PC-9 (cell line): ENCODE measurements at regions not wholly inside any gene's neighbourhood (a gene's known extent, or its start where the extent isn't known, plus 50 kb on each side); places are given as distances from the start of the nearest gene placed in this dataset.

Experiments used
- BruUV-seq: library from RNA; stranded (reverse); fragments of 400-500 nt; replicated peaks from 2 replicates; lab custom pipeline; 2021; lab: Mats Ljungman, UMichigan
- CTCF ChIA-PET: fragments of 300-600 bp; sonication (Branson Sonifier 250); formaldehyde crosslinking; loops from one replicate; lab custom pipeline; 2022; ENCODE audit warnings: antibody characterized with exemption; lab: Charles Lee
- POLR2A ChIA-PET: fragments of 300-600 bp; sonication (Branson Sonifier 250); formaldehyde crosslinking; loops from one replicate; lab custom pipeline; 2022; ENCODE audit warnings: antibody characterized with exemption; ENCODE audit not compliant: unreplicated experiment; lab: Charles Lee
- DNase-seq, 2 experiments: peaks; one replicate each; pipeline versions ENCODE4 v3.0.0 to v3.0.0-alpha.2; 2015 to 2022; ENCODE audit warnings: mixed read lengths in 1 of 2
- H2AFZ ChIP-seq: fragments of 200-600 bp; sonication (generic); 2 replicates; pipeline ENCODE4 v1.8.1; 2017; ENCODE audit warnings: antibody characterized with exemption
- H3F3A ChIP-seq: fragments of 200-600 bp; sonication (generic); 2 replicates; pipeline ENCODE4 v1.8.1; 2017; ENCODE audit warnings: antibody characterized with exemption, mild to moderate bottlenecking, low read depth; ENCODE audit not compliant: insufficient read depth
- H3K27ac ChIP-seq: fragments of 200-600 bp; sonication (generic); 2 replicates; pipeline ENCODE4 v1.6.1; 2016; ENCODE audit warnings: mixed run types
- H3K27me3 ChIP-seq: fragments of 200-600 bp; sonication (generic); 2 replicates; pipeline ENCODE4 v1.6.1; 2016; ENCODE audit warnings: low read depth, mixed run types; ENCODE audit not compliant: insufficient read depth
- H3K36me3 ChIP-seq: fragments of 200-600 bp; sonication (generic); 2 replicates; pipeline ENCODE4 v1.6.1; 2016; ENCODE audit warnings: low read depth, mixed run types
- H3K4me1 ChIP-seq: fragments of 200-600 bp; sonication (generic); replicated peaks from 2 replicates; pipeline ENCODE4 v1.6.1; 2016; ENCODE audit warnings: mixed run types; ENCODE audit not compliant: insufficient read depth
- H3K4me2 ChIP-seq: fragments of 200-600 bp; sonication (generic); 2 replicates; pipeline ENCODE4 v1.6.1; 2017; ENCODE audit warnings: mixed run types
- H3K4me3 ChIP-seq: fragments of 200-600 bp; sonication (generic); 2 replicates; pipeline ENCODE4 v1.6.1; 2016; ENCODE audit warnings: mixed run types
- H3K79me2 ChIP-seq: fragments of 200-600 bp; sonication (generic); 2 replicates; pipeline ENCODE4 v1.6.1; 2017; ENCODE audit warnings: low read depth, mixed run types
- H3K9me2 ChIP-seq: fragments of 200-600 bp; sonication (generic); 2 replicates; pipeline ENCODE4 v1.8.1; 2017; ENCODE audit warnings: mild to moderate bottlenecking; ENCODE audit not compliant: insufficient read depth
- H3K9me3 ChIP-seq: fragments of 200-600 bp; sonication (generic); 2 replicates; pipeline ENCODE4 v1.8.1; 2016; ENCODE audit warnings: low read depth; ENCODE audit not compliant: insufficient read depth
- H4K20me1 ChIP-seq: fragments of 200-600 bp; sonication (generic); 2 replicates; pipeline ENCODE4 v1.8.1; 2017; ENCODE audit not compliant: insufficient read depth
- EZH2 ChIP-seq: fragments of 200-600 bp; sonication (generic); IDR thresholded peaks from 2 replicates; pipeline ENCODE4 v1.8.0; 2017; ENCODE audit warnings: antibody characterized with exemption, low read depth
- intact Hi-C: fragments of 100-400 bp; cut with micrococcal nuclease; formaldehyde crosslinking; loops from one replicate; pipeline ENCODE4 v1.10.0; 2022; ENCODE audit not compliant: unreplicated experiment
- TF ChIP-seq, protein P1 (sequence below): fragments of 200-600 bp; sonication (generic); conservative IDR thresholded peaks from 2 replicates; pipeline ENCODE4 v1.6.1; 2017; ENCODE audit warnings: mixed run types, antibody characterized with exemption, mild to moderate bottlenecking, moderate library complexity

DNA sequence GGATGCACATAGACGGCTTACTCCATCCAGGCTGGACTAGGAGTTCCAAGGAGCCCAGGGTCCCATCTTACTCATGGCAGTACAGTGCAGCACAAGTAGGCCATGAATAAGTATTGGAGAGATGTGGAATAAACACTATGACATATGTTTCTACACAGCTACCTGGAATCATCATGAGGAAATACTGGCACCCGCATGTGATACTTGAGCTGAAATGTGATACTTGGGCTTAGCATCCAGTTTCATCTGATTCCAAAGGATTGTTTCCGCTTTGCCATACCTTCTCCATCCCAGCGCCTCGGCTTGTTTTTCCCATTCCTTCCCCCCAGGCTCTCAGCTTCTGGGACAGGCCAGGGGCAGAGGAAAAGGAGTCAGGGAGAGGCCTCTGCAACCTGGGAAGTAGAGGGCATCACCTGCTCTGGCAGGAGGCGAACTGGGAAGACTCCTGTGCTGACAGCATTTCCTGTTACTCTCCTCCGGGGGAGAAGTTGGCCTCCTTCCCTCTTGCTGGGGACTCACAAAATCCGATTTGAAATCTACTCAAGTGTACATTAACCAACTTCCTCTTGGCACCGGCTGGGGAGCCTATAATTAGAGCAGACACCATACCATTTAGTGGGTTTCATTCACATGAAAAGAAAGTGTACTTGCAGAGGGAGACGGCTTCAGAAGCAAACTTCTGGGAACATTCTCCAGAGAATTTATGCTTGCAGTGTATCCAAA lies 187.8 kb downstream of the MIAT start:
- DNase-seq, result no peak
- Histone ChIP-seq H3K9me3 (no peaks in the 10 kb centered on the region), H3K36me3 (no peaks in the 10 kb centered on the region), H3K4me2 (no peak overlapping the region), H3K27ac (no peak overlapping the region), H3K9me2 (no peaks in the 10 kb centered on the region), H4K20me1 (no peaks in the 10 kb centered on the region), H3K4me1 (no peaks in the 10 kb centered on the region), H3K79me2 (no peaks in the 10 kb centered on the region), H2AFZ (no peak overlapping the region), H3K27me3 (peaks cover 13% of the 10 kb centered on the region; the same call in 1 of the 2 replicates), H3K4me3 (no peak overlapping the region), H3F3A (no peaks in the 10 kb centered on the region)
- no TSS peak for BruUV-seq
- POLR2A ChIA-PET, result no interaction called here
- CTCF ChIA-PET, result no interaction called here
- no peak for TF ChIP-seq EZH2
- TF ChIP-seq, protein P1, sequence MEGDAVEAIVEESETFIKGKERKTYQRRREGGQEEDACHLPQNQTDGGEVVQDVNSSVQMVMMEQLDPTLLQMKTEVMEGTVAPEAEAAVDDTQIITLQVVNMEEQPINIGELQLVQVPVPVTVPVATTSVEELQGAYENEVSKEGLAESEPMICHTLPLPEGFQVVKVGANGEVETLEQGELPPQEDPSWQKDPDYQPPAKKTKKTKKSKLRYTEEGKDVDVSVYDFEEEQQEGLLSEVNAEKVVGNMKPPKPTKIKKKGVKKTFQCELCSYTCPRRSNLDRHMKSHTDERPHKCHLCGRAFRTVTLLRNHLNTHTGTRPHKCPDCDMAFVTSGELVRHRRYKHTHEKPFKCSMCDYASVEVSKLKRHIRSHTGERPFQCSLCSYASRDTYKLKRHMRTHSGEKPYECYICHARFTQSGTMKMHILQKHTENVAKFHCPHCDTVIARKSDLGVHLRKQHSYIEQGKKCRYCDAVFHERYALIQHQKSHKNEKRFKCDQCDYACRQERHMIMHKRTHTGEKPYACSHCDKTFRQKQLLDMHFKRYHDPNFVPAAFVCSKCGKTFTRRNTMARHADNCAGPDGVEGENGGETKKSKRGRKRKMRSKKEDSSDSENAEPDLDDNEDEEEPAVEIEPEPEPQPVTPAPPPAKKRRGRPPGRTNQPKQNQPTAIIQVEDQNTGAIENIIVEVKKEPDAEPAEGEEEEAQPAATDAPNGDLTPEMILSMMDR, result no peak
- intact Hi-C loops, result no loop called here

DNA sequence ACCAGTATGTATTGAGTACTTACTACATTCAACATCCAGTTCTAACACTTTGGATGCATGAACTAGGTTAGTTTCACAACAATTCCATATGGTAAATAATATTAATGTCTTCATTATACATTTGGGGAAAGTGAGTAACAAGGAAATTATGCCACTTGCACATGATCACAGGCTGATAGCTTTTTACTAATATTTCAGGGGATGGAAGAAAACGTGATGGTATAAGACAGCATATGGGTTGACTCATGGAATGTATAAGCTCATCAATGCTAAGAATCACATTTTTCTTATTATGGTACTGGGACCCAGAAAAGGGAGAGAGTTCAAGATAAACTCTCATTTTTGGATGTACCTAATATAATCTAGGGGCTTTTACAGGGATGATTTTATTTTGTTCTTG lies 188.7 kb downstream of the MIAT start:
- ChIA-PET POLR2A (no interaction called here), CTCF (no interaction called here)

DNA sequence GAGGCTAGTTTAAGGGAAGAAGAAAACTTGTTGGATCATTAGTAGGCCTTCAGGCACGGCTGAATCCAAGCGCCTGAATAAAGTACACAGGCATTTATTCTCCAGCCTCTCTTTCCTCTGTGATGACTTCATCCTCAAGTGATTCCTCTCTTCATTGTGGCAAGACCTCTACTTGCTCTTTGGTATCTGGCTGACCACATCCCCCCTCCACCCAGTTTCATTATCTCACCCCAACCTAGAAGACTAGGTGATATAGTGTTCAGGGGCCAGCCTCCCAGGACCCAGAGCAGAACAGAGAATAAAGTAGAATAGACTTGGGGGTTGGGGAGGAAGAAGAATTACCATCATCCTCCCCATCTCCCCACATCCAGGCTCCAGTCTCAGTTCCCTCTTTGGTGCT lies 189.3 kb downstream of the MIAT start:
- no peaks in the 10 kb centered on the region for H4K20me1 ChIP-seq
- H3K4me2 ChIP-seq, result no peak overlapping the region
- no peaks in the 10 kb centered on the region for H3K4me1 ChIP-seq
- no peak for DNase-seq
- CTCF ChIA-PET, result no interaction called here
- no peak overlapping the region for H3K27ac ChIP-seq
- no peaks in the 10 kb centered on the region for H3K79me2 ChIP-seq
- TF ChIP-seq EZH2, result no peak
- TF ChIP-seq, protein P1, result no peak
- H3K4me3 ChIP-seq, result no peak overlapping the region
- POLR2A ChIA-PET, result no interaction called here
- intact Hi-C loops, result no loop called here
- H3K9me3 ChIP-seq, result no peaks in the 10 kb centered on the region
- no peaks in the 10 kb centered on the region for H3K9me2 ChIP-seq
- no peak overlapping the region for H2AFZ ChIP-seq
- BruUV-seq, result no TSS peak
- H3K27me3 ChIP-seq, result peaks cover 10% of the 10 kb centered on the region; the same call in 1 of the 2 replicates
- H3K36me3 ChIP-seq, result no peaks in the 10 kb centered on the region
- no peaks in the 10 kb centered on the region for H3F3A ChIP-seq

More for the DNA sequence above, 188.7 kb downstream of the MIAT start:
- no peaks in the 10 kb centered on the region for H3K79me2 ChIP-seq
- H3K27me3 ChIP-seq, result 0 out of 2 replicates have a peak, but pooled peaks cover 6% of the 10 kb centered on the region
- H4K20me1 ChIP-seq, result no peaks in the 10 kb centered on the region
- H3K4me2 ChIP-seq, result no peak overlapping the region
- H3K36me3 ChIP-seq, result no peaks in the 10 kb centered on the region
- H2AFZ ChIP-seq, result no peak overlapping the region
- no peaks in the 10 kb centered on the region for H3F3A ChIP-seq
- no TSS peak for BruUV-seq
- TF ChIP-seq EZH2, result no peak
- TF ChIP-seq, protein P1, result no peak
- intact Hi-C loops, result no loop called here
- no peak overlapping the region for H3K27ac ChIP-seq
- H3K9me2 ChIP-seq, result no peaks in the 10 kb centered on the region
- H3K4me1 ChIP-seq, result no peaks in the 10 kb centered on the region
- H3K9me3 ChIP-seq, result no peaks in the 10 kb centered on the region
- no peak for DNase-seq
- no peak overlapping the region for H3K4me3 ChIP-seq
